Cardiac fibroblast (primary cell): ENCODE measurements at regions not wholly inside any gene's neighbourhood (a gene's known extent, or its start where the extent isn't known, plus 50 kb on each side); places are given as distances from the start of the nearest gene placed in this dataset.
A peak's percentile ranks its signal among the peaks of the same experiment; 100 is the strongest.
"Not testable (repeated sequence)": the region's sequence is repeated elsewhere in the genome, so short reads cannot be mapped to it uniquely, and the experiment has no call there.

Experiments
- DNase-seq, 2 donors: peaks; one replicate each; pipeline versions ENCODE4 v3.0.0 to v3.0.0-alpha.2; 2010; ENCODE audit warnings: low read depth in 2 of 2
- H3K4me3 ChIP-seq, 2 donors: replicated peaks in 1 of 2; 1 replicate in 1 of 2; 2 replicates in 1 of 2; pipeline ENCODE4 v1.5.1; 2011; ENCODE audit warnings: low read depth in 2 of 2, low read length in 2 of 2, mild to moderate bottlenecking in 2 of 2, moderate library complexity in 1 of 2
- TF ChIP-seq, protein P1 (sequence below): IDR thresholded peaks from one replicate; pipeline ENCODE4 v1.5.1; 2011; ENCODE audit warnings: low read depth, mild to moderate bottlenecking, low read length, inconsistent platforms

GRCh38 chr3:110932567-110932966, 139.0 kb upstream of the NECTIN3 start:
- peak; percentile 20 to 25 for DNase-seq
- H3K4me3 ChIP-seq = no peak overlapping the region
- TF ChIP-seq, protein P1, sequence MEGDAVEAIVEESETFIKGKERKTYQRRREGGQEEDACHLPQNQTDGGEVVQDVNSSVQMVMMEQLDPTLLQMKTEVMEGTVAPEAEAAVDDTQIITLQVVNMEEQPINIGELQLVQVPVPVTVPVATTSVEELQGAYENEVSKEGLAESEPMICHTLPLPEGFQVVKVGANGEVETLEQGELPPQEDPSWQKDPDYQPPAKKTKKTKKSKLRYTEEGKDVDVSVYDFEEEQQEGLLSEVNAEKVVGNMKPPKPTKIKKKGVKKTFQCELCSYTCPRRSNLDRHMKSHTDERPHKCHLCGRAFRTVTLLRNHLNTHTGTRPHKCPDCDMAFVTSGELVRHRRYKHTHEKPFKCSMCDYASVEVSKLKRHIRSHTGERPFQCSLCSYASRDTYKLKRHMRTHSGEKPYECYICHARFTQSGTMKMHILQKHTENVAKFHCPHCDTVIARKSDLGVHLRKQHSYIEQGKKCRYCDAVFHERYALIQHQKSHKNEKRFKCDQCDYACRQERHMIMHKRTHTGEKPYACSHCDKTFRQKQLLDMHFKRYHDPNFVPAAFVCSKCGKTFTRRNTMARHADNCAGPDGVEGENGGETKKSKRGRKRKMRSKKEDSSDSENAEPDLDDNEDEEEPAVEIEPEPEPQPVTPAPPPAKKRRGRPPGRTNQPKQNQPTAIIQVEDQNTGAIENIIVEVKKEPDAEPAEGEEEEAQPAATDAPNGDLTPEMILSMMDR = no peak

GRCh38 chr3:110933821-110934426, 137.7 kb upstream of the NECTIN3 start:
- DNase-seq = peak in 1 of 2 donors; percentile 67
- TF ChIP-seq, protein P1 = no peak
- no peak overlapping the region for H3K4me3 ChIP-seq

GRCh38 chr3:110938629-110939028, 133.0 kb upstream of the NECTIN3 start:
- TF ChIP-seq, protein P1 = no peak

GRCh38 chr3:110940055-110940454, 131.6 kb upstream of the NECTIN3 start:
- TF ChIP-seq, protein P1 = no peak
- no peak overlapping the region for H3K4me3 ChIP-seq
- no peak for DNase-seq

More at GRCh38 chr3:110938629-110939028, 133.0 kb upstream of the NECTIN3 start:
- no peak overlapping the region for H3K4me3 ChIP-seq
- DNase-seq = no peak

DNA sequence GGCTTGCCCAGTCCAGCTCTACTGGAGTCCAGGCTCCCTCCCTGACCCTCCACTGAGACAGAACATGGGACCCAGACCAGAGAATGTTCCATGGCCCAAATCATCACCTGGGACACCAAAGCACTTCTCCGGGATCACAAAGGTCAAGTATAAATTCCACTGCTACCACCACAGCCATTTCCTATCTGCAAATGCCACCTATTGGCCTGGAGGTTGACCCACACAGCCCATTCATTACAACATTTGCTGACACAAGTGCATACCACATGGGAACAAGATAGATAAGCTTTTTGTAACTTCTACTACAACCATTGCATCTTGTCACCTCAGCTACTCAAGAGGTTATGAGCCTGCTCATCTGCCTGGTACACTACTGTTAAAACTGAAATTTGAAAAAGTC, 126.8 kb upstream of the NECTIN3 start:
- no peak overlapping the region for H3K4me3 ChIP-seq
- TF ChIP-seq, protein P1 = no peak
- no peak for DNase-seq

GRCh38 chr3:110946810-110947209, 124.8 kb upstream of the NECTIN3 start:
- TF ChIP-seq, protein P1 = no peak
- H3K4me3 ChIP-seq = no peak overlapping the region
- no peak for DNase-seq

- not testable (repeated sequence) for H3K4me3 ChIP-seq, DNase-seq
Measured at GRCh38 chr3:110949194-110949593, 122.4 kb upstream of the NECTIN3 start.
